A172 (cell line): ENCODE measurements at regions not wholly inside any gene's neighbourhood (a gene's known extent, or its start where the extent isn't known, plus 50 kb on each side); places are given as distances from the start of the nearest gene placed in this dataset.
"Not testable (repeated sequence)": the region's sequence is repeated elsewhere in the genome, so short reads cannot be mapped to it uniquely, and the experiment has no call there.

Experiments used
- DNase-seq: peaks from one replicate; pipeline ENCODE4 v3.0.0-alpha.2; 2015; ENCODE audit warnings: low spot score

- DNase-seq: no peak
Observed at GRCh38 chr11:87971354-87971753, 203.9 kb downstream of the RAB38 start.

- DNase-seq: no peak
Observed at GRCh38 chr11:87970762-87971161, 204.5 kb downstream of the RAB38 start.

GRCh38 chr11:87967459-87967858 lies 207.8 kb downstream of the RAB38 start:
- DNase-seq: no peak

DNA sequence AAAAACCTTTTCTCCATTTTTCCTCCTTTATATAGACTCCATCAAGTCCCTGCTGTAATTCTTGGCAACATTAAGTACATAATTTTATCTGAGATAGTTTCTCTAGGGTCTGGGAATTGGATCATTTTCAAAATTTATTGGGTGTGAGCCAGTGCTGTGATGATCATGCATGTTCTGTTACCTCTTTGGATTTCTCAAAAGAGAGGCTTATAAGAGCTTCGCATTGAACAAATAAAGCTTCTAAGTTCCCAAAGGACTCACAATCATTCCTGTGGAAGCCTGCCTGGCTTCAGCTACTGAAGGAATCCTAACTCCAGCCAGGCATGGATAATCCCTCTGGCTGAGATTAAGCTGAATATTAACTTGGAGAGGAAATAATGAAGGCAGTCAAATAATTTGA lies 208.5 kb downstream of the RAB38 start:
- no peak for DNase-seq

GRCh38 chr11:87966216-87966615 lies 209.0 kb downstream of the RAB38 start:
- DNase-seq: no peak

- DNase-seq: no peak
Observed at GRCh38 chr11:87961606-87962005, 213.6 kb downstream of the RAB38 start.

DNA sequence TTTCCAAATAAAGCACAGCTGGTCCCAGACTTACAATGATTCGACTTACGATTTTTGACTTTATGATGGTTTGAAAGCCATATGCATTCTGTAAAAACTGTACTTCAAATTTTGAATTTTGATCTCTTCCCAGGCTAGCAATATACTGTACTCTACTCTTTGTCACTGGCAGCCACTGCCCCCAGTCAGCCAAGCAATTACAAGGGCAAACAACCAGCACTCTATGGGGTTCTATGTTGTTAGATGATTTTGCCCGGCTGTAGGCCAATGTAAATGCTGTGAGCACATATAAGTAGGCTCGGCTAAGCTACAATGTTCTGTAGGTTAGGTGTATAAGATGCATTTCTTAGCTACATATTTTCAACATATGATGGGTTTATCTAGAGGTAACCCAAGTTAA lies 217.3 kb downstream of the RAB38 start:
- no peak for DNase-seq

DNA sequence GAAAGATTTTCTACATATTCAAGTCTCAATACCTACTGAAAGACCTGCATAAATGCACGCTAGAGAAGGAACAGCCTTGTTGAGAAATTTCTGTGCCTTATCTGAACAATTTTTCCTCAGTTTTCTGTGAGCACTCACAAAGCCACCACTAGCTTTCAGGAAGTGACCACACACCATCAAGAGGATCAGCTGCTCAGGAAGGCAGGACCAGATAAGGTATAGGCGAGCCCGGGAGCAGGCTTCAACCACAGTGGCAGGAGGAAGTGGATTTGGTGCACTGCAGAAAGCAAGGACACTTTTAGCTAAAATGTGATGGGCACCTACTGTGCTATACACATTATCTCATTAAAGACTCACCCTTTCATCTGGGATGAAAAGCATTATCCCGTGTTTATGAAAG lies 220.8 kb downstream of the RAB38 start:
- DNase-seq: no peak

DNA sequence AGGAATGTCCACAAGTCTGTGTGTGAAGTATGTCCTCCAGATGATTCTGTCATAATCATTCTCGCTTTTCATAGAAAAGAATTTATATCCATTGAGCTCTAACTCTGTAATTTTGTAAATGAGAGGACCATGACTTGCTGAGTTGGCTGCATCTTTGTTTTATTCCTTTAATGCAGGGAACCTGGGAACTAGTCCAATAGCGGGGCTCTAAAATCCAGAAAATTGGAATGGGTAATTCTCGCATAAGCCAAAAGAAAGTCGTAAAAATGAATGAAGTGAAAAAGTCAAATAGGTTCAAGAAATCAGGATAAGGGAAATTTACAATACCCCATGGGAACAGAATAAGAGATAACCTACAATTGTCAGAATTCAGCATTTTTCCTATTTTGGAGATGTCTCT lies 232.5 kb downstream of the RAB38 start:
- no peak for DNase-seq

DNA sequence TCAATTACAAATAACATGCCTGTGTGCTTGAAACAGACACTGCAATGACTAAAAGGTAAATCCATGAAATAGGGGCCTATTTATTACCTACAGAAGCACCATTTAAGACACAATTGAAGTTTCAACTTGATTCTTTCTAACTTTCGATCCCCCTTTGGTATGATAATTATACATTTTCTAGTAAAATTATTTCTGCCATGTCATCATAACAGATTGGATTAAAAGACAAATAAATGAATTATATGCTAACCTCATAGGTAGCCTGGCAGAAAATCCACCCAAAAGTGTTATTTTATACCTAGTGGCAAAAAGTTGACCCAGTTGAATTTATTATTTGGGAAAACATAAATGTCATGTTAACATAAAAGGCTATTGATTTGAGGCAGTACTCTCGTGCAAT lies 241.1 kb downstream of the RAB38 start:
- DNase-seq: no peak

GRCh38 chr11:87926250-87926970 lies 248.8 kb downstream of the RAB38 start:
- peak; percentile 79 for DNase-seq

GRCh38 chr11:87924125-87924524 lies 251.1 kb downstream of the RAB38 start:
- no peak for DNase-seq

DNA sequence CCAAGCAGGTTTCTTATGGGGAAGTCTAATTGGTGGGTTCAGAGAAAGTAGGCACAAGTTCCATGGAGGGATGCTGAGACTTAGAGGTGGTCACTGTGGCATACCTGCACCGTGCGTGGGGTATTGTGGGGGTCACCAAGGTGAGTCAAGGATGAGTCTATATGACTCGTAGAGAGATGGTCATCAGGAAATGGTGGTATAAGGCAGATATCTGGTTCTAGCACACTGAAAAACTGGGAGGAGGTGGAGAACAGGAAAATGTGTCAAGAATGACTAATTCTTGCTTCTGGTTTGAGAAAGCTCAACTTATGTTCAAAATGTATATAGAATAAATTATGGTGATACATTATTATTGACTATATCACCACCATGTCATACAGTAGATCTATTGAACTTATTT lies 258.1 kb downstream of the RAB38 start:
- no peak for DNase-seq

DNA sequence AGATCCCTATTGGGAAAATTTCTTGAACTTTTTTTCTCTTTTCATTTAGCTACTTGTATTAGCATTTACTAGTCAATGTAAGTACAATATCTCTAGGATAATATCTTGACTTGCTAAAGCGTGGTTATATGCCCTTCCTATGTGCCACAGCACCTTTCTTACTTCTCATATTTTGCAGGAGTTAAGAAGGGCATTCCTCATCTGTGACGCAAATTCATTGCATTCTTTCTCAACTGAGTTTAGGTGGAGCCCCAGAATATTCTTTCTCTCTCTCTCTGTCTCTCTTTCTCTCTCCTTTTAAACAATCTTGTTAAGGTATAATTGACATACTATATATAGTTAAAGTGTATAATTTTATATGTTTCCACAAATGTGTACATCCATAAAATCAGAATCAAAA lies 266.1 kb downstream of the RAB38 start:
- DNase-seq: no peak

DNA sequence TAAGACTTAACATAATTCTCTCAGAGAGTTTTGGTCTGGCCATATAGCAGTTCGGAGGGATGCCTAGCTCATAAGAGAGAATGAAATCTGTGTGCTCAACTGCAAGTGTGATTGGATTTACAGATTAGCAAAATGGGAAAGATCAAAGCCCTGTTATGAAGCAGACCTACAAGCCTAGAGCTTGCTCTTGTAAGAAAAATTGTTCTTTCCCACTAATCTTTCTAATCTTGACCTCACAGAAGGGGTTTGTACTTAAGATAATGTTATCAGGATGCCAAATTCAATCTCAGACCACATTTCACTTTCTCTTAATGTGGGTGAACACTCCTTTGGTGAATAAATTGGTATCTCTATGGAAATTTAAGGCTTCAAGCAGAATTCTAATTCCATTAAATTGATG lies 267.2 kb downstream of the RAB38 start:
- no peak for DNase-seq

DNA sequence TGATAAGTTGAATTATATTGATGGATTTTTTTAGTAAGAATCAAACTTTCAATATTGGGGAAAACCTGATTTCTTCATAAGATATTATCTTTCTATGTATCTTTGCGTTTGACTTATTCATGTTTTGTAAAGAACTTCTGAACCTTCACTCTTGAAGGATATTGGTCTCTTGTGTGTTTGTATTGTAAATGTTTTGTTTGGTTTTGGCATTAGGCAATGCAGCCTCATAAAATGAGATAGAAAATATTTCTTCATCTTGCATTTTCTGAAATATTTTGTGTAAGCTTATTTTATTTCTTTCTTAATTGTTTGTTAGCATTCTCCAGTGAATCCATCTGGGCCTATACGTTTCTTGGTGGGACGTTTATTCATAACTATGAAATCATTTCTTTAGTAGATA lies 271.9 kb downstream of the RAB38 start:
- no peak for DNase-seq

- DNase-seq: no peak
Observed at GRCh38 chr11:87901341-87901740, 273.9 kb downstream of the RAB38 start.

DNA sequence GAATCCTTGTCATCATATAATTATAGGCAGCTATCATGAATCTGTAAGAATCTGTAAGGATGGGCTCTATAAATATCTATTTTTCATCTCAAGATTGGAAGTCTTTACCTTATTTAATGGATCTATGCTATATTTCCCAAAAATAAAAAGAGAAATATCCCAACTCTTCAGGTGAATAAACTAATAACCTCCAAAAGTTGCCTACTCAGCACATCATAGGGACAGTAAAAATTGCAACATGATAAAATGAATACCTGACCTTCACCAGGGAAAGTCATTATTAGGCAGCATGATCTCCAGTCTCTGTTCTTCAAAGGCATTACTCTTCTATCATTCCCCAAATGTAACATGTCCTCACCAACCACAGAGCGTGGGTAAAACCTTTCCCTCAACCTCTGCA lies 277.3 kb downstream of the RAB38 start:
- no peak for DNase-seq

DNA sequence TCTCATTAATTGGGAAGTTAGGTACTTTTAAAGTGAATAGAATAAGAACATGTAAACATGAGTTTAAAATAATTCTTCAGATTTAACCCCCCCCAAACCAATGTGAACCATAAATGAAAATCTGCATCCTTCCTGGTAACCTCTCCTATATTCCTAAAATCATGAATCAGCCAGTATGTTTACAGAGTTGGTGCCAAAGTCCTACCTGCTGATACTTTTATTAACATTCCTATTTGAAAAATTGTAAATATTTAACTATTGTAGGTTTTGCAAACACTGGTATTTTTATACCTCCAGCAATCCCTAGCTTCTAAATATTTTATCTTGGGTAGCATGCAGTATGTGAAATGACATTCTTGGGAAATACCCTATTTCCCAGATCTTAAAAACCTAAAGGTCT lies 278.2 kb downstream of the RAB38 start:
- no peak for DNase-seq

- DNase-seq: no peak
Observed at GRCh38 chr11:87894961-87895360, 280.3 kb downstream of the RAB38 start.

DNA sequence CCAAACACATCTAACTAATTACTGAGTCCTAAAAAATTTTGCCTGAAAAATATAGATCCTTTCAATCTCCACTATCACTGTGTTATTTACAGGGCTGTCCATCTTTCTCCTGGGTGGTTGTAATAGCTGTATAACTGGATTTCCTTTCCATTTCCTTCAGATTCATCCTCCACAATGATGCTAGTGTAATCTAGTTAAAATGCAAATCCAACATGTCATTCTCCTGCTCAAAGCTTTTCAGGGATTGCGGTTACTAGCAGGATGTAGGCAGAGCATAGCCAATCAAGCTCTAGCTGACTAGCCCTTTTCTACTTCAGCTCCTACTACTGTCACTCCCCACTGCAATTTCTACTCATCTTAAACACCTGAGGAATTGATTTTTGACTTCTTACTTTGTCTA lies 283.0 kb downstream of the RAB38 start:
- DNase-seq: peak; percentile 5

DNA sequence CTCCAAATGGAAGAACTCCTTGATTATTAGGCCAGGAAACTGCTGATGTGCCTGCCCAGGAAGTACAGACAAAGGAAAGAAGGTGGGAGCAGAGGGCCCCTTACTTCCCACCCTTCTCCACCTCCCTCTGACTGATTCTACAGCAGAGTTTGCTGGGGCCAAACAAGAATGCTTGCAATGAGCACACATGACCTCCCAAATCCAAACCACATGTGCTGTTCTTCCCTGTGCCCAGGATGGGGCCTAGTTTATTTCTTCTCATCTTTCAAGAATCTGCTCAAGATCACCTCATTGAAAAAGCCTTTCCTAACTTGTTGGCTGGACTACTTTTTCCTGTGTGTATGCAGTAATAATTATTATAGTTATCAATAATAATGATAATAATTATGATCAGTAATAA lies 286.1 kb downstream of the RAB38 start:
- DNase-seq: no peak

GRCh38 chr11:87885084-87885483 lies 290.2 kb downstream of the RAB38 start:
- not testable (repeated sequence) for DNase-seq

- no peak for DNase-seq
Observed at GRCh38 chr11:87879118-87879517, 296.1 kb downstream of the RAB38 start.
